Ascending aorta (tissue), 2 donors: ENCODE measurements at regions not wholly inside any gene's neighbourhood (a gene's known extent, or its start where the extent isn't known, plus 50 kb on each side); places are given as distances from the start of the nearest gene placed in this dataset.

Experiments used
- DNase-seq, 2 donors: peaks; one replicate each; pipeline ENCODE4 v3.0.0-alpha.2; 2019; ENCODE audit warnings: low spot score in 2 of 2
- H3K27ac ChIP-seq, 2 donors: fragments of 200-600 bp; sonication (generic); one replicate each; pipeline ENCODE4 v1.5.1; 2016 to 2017; ENCODE audit warnings: mild to moderate bottlenecking in 1 of 2
- H3K27me3 ChIP-seq: fragments of 200-600 bp; sonication (generic); one replicate; pipeline ENCODE4 v1.5.1; 2017
- H3K36me3 ChIP-seq, 2 donors: fragments of 200-600 bp; sonication (generic); one replicate each; pipeline ENCODE4 v1.5.1; 2016
- H3K4me1 ChIP-seq, 2 donors: fragments of 200-600 bp; sonication (generic); one replicate each; pipeline ENCODE4 v1.5.1; 2016 to 2017; ENCODE audit warnings: mild to moderate bottlenecking in 1 of 2
- H3K4me3 ChIP-seq, 2 donors: fragments of 200-600 bp; sonication (generic); one replicate each; pipeline ENCODE4 v1.5.1; 2016 to 2017; ENCODE audit warnings: mild to moderate bottlenecking in 1 of 2
- H3K9me3 ChIP-seq, 2 donors: fragments of 200-600 bp; sonication (generic); one replicate each; pipeline ENCODE4 v1.5.1; 2016
- intact Hi-C: fragments of 100-400 bp; cut with DNase I; formaldehyde crosslinking; loops from one replicate; pipeline ENCODE4 v1.15.1; 2023
- TF ChIP-seq, protein P1 (sequence below), 3 experiments: fragments of 200-600 bp in 2 of 3; fragments of 450-650 bp in 1 of 3; sonication (generic) in 2 of 3; IDR thresholded peaks; one replicate each; pipeline ENCODE4 v1.5.1; 2016 to 2019; ENCODE audit warnings: antibody characterized with exemption in 3 of 3, mild to moderate bottlenecking in 1 of 3, moderate library complexity in 1 of 3

DNA sequence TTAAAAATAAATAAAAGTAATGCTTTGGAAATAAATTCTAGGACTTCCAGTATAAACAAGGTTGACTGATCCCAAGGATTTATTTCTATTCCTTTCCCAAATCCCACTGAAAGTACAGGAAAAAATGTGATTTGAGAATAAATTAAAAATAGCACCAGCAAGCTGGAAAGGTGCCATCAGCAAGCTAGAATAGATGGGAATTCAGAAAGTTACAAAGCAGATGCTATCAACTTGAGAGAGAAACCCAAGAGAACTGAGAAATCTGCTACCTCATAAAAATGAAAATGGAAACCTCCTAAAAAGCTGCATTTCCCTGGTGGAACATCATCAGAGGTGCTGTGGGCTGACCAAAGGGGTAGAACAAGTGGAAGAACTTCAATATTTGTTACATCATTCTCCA lies 148.6 kb upstream of the KCNJ3 start:
- Histone ChIP-seq H3K4me3 (no peak overlapping the region), H3K9me3 (no peaks in the 10 kb centered on the region), H3K4me1 (no peaks in the 10 kb centered on the region), H3K36me3 (no peaks in the 10 kb centered on the region), H3K27me3 (no peaks in the 10 kb centered on the region), H3K27ac (no peak overlapping the region)
- intact Hi-C loops = no loop called here
- TF ChIP-seq, protein P1, sequence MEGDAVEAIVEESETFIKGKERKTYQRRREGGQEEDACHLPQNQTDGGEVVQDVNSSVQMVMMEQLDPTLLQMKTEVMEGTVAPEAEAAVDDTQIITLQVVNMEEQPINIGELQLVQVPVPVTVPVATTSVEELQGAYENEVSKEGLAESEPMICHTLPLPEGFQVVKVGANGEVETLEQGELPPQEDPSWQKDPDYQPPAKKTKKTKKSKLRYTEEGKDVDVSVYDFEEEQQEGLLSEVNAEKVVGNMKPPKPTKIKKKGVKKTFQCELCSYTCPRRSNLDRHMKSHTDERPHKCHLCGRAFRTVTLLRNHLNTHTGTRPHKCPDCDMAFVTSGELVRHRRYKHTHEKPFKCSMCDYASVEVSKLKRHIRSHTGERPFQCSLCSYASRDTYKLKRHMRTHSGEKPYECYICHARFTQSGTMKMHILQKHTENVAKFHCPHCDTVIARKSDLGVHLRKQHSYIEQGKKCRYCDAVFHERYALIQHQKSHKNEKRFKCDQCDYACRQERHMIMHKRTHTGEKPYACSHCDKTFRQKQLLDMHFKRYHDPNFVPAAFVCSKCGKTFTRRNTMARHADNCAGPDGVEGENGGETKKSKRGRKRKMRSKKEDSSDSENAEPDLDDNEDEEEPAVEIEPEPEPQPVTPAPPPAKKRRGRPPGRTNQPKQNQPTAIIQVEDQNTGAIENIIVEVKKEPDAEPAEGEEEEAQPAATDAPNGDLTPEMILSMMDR (IDR thresholded peaks at IDR 0.05) = no peak
- DNase-seq = no peak

DNA sequence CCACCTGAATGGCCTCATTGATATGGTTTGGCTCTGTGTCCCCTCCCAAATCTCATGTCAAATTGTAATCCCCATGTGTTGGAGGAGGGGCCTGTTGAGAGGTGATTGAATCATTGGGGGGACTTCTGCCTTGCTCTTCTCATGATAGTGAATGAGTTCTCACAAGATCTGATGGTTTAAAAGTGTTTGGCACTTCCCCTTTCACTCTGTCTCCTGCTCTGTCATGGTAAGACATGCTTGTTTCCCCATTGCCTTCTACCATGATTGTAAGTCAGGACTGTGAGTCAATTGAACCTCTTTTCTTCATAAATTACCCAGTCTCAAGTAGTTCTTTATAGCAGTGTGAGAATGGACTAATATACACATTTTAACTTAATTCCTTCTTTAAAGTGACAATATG lies 146.8 kb upstream of the KCNJ3 start:
- Histone ChIP-seq H3K4me3 (no peak overlapping the region), H3K4me1 (no peaks in the 10 kb centered on the region), H3K9me3 (no peaks in the 10 kb centered on the region), H3K27me3 (no peaks in the 10 kb centered on the region), H3K27ac (no peak overlapping the region), H3K36me3 (no peaks in the 10 kb centered on the region)
- DNase-seq = no peak
- intact Hi-C loops = no loop called here
- TF ChIP-seq, protein P1 (IDR thresholded peaks at IDR 0.05) = no peak

- Histone ChIP-seq H3K36me3 (no peaks in the 10 kb centered on the region), H3K9me3 (no peaks in the 10 kb centered on the region), H3K4me3 (no peak overlapping the region), H3K27ac (no peak overlapping the region), H3K27me3 (no peaks in the 10 kb centered on the region), H3K4me1 (no peaks in the 10 kb centered on the region)
- TF ChIP-seq, protein P1 (IDR thresholded peaks at IDR 0.05) = no peak
- DNase-seq = no peak
- intact Hi-C loops = no loop called here
Observed at GRCh38 chr2:154554046-154554445, 144.4 kb upstream of the KCNJ3 start.

GRCh38 chr2:154555710-154556109 lies 142.8 kb upstream of the KCNJ3 start:
- no peak for DNase-seq
- no peak overlapping the region for H3K4me3 ChIP-seq
- no peak overlapping the region for H3K27ac ChIP-seq
- H3K4me1 ChIP-seq = no peaks in the 10 kb centered on the region
- no peaks in the 10 kb centered on the region for H3K27me3 ChIP-seq
- TF ChIP-seq, protein P1 (IDR thresholded peaks at IDR 0.05) = no peak
- intact Hi-C loops = no loop called here
- H3K9me3 ChIP-seq = no peaks in the 10 kb centered on the region
- H3K36me3 ChIP-seq = no peaks in the 10 kb centered on the region

DNA sequence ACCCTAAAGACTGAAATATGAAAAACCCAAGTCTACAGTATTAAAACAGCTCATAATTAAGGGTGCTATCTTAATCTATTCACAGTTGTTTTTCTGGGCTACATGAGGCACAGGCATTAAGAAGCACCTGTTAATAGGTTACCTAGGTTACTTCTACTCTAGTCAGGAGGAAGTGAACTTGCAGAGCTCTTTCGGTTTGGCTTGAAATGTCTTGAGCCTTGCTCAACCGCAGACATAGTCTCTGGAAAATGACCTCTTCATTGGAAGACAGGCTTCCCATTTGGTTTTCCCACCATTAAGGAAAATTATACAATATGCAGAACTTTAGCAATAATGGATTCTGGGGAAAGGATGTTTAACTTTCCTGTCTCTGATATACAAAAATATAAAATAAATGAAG lies 142.3 kb upstream of the KCNJ3 start:
- Histone ChIP-seq H3K4me3 (no peak overlapping the region), H3K27ac (no peak overlapping the region), H3K36me3 (no peaks in the 10 kb centered on the region), H3K27me3 (no peaks in the 10 kb centered on the region), H3K9me3 (no peaks in the 10 kb centered on the region), H3K4me1 (no peaks in the 10 kb centered on the region)
- intact Hi-C loops = no loop called here
- no peak for DNase-seq
- TF ChIP-seq, protein P1 (IDR thresholded peaks at IDR 0.05) = no peak

GRCh38 chr2:154556607-154557006 lies 141.9 kb upstream of the KCNJ3 start:
- H3K4me1 ChIP-seq = no peaks in the 10 kb centered on the region
- H3K27ac ChIP-seq = no peak overlapping the region
- TF ChIP-seq, protein P1 (IDR thresholded peaks at IDR 0.05) = no peak
- intact Hi-C loops = no loop called here
- H3K9me3 ChIP-seq = no peaks in the 10 kb centered on the region
- no peaks in the 10 kb centered on the region for H3K27me3 ChIP-seq
- H3K36me3 ChIP-seq = no peaks in the 10 kb centered on the region
- no peak overlapping the region for H3K4me3 ChIP-seq
- no peak for DNase-seq
